Gastroesophageal sphincter (tissue), 3 donors: ENCODE measurements at regions not wholly inside any gene's neighbourhood (a gene's known extent, or its start where the extent isn't known, plus 50 kb on each side); places are given as distances from the start of the nearest gene placed in this dataset.

Source experiments
- EP300 ChIP-seq: sonication (generic); formaldehyde crosslinking; IDR thresholded peaks from one replicate; pipeline ENCODE4 v1.6.1; 2017; ENCODE audit warnings: antibody characterized with exemption, mild to moderate bottlenecking
- POLR2A ChIP-seq, 2 donors: fragments of 450-650 bp; IDR thresholded peaks; one replicate each; pipeline ENCODE4 v1.6.1; 2017; ENCODE audit warnings: antibody characterized with exemption in 2 of 2, mild to moderate bottlenecking in 2 of 2, moderate library complexity in 1 of 2
- TF ChIP-seq, protein P1 (sequence below), 4 experiments: fragments of 200-600 bp in 2 of 4; fragments of 450-650 bp in 2 of 4; sonication (generic) in 1 of 4; IDR thresholded peaks; one replicate each; pipeline ENCODE4 v1.5.1; 2017 to 2019; ENCODE audit warnings: antibody characterized with exemption in 4 of 4, mild to moderate bottlenecking in 2 of 4, moderate library complexity in 2 of 4

DNA sequence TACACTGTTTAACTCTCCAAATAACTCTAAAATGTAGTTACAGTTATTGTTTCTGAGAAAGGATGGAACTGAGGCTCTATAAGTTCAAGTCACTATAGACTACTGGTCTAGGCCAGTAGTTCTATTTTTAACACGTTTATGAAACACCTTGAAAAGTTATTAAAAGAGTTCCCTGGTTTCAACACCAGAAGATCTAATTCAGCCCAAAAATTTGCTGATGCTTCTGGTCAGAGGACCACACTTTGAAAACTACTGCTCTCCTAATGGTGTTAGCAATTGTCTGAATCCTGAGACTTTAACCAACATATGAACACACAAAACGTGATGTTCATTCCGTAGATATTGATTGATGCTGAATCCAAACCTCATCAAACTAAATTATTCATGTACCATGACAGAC lies 658.6 kb upstream of the STEAP1 start:
- TF ChIP-seq, protein P1, sequence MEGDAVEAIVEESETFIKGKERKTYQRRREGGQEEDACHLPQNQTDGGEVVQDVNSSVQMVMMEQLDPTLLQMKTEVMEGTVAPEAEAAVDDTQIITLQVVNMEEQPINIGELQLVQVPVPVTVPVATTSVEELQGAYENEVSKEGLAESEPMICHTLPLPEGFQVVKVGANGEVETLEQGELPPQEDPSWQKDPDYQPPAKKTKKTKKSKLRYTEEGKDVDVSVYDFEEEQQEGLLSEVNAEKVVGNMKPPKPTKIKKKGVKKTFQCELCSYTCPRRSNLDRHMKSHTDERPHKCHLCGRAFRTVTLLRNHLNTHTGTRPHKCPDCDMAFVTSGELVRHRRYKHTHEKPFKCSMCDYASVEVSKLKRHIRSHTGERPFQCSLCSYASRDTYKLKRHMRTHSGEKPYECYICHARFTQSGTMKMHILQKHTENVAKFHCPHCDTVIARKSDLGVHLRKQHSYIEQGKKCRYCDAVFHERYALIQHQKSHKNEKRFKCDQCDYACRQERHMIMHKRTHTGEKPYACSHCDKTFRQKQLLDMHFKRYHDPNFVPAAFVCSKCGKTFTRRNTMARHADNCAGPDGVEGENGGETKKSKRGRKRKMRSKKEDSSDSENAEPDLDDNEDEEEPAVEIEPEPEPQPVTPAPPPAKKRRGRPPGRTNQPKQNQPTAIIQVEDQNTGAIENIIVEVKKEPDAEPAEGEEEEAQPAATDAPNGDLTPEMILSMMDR (IDR thresholded peaks at IDR 0.05) = no peak
- TF ChIP-seq POLR2A (IDR thresholded peaks at IDR 0.05) (no peak), EP300 (no peak)
